SH-SY5Y (cell line): ENCODE measurements at regions not wholly inside any gene's neighbourhood (a gene's known extent, or its start where the extent isn't known, plus 50 kb on each side); places are given as distances from the start of the nearest gene placed in this dataset.

Experiments
- GATA2 ChIP-seq: IDR thresholded peaks from 2 replicates; pipeline ENCODE4 v1.6.1; 2011; ENCODE audit warnings: mild to moderate bottlenecking, low read depth, low read length
- GATA3 ChIP-seq: IDR thresholded peaks from 2 replicates; pipeline ENCODE4 v1.6.1; 2011; ENCODE audit warnings: low read depth, mild to moderate bottlenecking, low read length, moderate library complexity

DNA sequence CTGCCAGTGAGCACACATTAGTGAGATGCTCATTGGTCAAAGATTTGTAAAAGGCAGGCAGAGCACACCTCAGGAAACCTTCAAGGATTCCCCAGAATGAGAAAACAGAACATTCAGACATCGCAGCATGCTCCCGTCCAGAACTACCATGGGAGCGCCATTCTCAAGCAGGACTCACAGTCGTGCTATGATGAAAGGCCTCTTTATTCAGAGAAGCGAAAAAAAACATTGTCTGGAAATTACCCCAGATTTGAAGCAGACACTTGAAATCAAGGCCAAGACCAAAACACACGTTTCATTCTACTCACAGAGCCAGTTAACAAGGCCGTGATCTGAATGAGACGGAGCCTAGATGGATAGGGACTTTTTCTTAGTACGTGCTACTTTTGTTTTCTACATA lies 961.8 kb upstream of the TENM3 start:
- TF ChIP-seq GATA3: no peak
- no peak for TF ChIP-seq GATA2
